ENCODE measurements at regions not wholly inside any gene's neighbourhood (a gene's known extent, or its start where the extent isn't known, plus 50 kb on each side); places are given as distances from the start of the nearest gene placed in this dataset.

DNA sequence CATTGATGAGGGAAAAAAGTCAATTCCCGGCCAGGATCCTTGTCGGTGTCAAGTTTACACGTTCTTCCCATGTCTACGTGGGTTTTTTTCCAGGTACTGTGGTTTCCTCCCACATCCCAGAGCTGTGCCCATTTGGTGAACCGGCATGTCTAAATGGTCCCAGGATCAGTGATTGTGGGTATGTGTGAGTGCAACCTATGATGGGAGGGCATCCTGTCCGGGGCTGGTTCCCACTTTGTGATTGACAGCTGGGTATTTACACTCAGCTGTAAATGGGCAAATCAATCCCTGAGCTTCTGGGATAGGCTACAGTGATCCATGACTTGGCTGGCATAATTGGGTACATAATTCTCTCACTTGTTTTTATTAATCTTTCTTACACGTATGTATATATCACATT, 91.2 kb upstream of the IRX6 start:
- TF ChIP-seq, protein P1, sequence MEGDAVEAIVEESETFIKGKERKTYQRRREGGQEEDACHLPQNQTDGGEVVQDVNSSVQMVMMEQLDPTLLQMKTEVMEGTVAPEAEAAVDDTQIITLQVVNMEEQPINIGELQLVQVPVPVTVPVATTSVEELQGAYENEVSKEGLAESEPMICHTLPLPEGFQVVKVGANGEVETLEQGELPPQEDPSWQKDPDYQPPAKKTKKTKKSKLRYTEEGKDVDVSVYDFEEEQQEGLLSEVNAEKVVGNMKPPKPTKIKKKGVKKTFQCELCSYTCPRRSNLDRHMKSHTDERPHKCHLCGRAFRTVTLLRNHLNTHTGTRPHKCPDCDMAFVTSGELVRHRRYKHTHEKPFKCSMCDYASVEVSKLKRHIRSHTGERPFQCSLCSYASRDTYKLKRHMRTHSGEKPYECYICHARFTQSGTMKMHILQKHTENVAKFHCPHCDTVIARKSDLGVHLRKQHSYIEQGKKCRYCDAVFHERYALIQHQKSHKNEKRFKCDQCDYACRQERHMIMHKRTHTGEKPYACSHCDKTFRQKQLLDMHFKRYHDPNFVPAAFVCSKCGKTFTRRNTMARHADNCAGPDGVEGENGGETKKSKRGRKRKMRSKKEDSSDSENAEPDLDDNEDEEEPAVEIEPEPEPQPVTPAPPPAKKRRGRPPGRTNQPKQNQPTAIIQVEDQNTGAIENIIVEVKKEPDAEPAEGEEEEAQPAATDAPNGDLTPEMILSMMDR (optimal IDR thresholded peaks at IDR 0.05 in 1 of 3, IDR thresholded peaks at IDR 0.05 in 1 of 3, conservative IDR thresholded peaks at IDR 0.05 in 1 of 3; ENCODE audit: extremely low read depth in 1 of 3, insufficient read depth in 2 of 3, low read length in 3 of 3): no peak
- no peak for TF ChIP-seq EZH2 (IDR thresholded peaks at IDR 0.05; ENCODE audit: low read length)
